SIG-M5 treated with dmso at 0.1 percent for 504 hours (cell line): ENCODE measurements at regions not wholly inside any gene's neighbourhood (a gene's known extent, or its start where the extent isn't known, plus 50 kb on each side); places are given as distances from the start of the nearest gene placed in this dataset.

ENCODE experiments used
- DNase-seq: peaks from one replicate; lab custom pipeline; 2025; ENCODE audit not compliant: unreplicated experiment; lab: John Stamatoyannopoulos, UW

DNA sequence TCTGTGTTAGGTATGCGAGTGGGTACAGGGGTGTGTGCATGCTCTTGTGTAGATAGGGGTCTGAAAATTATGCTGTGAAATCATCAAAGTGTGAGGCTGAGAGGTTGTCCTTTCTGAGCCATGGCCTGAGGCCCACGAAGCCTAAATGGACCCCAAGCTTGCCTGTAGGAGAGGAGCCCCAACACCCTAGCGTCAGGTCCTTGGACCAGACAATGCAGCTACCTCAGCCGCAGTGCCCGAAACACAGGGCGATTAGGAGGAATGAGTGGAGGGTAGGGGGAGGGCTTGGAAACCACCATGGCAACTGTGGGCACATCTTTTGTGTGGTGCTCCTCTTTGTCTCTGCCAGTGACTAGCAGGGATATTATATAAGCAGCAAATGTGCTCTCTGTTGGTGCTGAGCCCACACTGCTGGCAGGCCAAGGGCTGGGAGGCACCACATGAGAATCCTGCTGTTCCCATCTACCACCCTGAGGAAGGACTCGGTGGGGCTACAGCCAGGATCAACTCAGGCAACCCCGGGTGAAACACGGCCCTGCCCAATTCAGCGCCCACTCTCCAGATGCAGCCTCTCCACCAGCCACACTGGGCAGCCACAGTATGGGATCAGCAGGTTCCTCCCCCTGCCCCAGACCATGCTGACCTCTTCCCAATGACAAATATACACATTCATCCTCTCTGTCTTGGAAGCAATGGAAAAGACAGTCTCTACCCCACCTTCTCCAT is 84.6 kb upstream of the FSTL4 start:
- DNase-seq: no peak

DNA sequence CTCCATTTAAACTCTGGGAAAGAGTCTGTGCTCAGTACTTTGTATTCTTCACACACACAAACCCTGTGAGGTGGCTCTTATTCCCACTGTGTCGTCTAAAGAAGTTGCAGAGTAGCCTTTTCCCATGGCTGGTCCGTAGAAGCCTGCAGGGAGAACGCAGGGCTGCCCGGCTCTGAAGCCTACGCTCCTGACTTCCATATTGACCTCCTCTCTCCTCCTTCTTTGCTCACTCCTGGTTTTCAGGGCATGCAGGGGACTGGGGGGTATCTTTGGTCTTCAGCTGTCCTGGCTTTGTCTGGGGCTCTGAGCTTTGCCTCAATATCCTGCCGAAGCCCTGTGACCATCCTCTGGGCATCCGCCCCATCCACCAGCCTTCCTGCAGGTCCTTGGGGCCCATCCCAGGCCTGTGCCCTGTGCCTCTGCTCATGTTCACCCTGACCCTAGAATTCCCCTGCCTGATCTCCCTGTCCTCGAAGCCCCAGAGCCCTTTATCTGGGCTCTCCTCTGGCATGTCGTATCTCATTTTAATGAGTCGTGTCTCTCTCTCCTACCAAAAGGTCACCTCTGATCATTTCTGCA is 83.8 kb upstream of the FSTL4 start:
- DNase-seq: no peak

DNA sequence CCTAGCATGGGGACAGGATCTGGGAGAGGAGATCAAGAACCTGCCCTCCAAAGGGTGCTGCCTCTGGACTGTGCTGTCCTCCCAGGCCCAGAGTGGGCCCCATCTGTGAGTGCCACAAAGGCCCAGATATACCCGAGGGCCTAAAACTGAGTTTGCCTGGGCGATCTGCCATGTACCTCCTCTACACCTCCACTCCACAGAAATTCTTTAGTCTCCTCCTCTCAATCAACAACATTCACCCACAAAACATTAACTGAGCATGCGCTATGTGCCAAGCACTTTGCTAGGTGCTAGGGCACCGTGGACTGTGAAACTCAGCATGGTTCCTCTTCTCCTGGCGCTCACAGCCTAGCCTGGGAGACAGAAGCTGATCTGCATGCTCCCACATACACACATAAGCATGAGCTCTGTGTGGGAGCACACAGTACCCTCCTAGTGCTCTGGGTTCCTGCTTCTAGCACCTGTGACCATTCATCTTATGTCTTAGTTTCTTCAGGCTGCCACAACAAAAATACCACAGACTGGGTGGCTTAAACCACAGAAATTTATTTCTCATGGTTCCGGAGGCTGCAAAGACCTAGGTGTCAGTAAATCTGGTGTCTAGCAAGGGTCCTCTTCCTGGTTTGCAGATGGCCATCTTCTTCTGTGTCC is 82.0 kb upstream of the FSTL4 start:
- DNase-seq: no peak

DNA sequence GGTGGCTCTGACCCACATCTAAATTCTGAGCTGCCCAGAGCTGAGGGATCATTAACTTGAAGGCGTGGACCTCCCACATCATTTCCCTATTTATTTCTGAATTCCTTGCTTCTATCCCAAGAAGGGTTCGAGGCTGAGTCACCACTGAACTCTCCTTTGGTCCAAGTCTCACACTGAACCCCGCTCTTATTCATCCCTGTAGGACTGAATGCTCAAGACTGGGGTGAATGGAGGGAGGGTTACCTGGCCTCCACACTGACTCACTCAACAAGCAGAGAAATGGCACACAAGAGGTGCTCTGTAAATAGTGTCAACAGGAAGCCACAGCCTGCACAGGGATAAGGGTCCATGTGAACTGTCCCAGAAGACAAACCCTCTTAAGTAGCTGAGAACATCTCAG is 79.1 kb upstream of the FSTL4 start:
- DNase-seq: no peak

DNA sequence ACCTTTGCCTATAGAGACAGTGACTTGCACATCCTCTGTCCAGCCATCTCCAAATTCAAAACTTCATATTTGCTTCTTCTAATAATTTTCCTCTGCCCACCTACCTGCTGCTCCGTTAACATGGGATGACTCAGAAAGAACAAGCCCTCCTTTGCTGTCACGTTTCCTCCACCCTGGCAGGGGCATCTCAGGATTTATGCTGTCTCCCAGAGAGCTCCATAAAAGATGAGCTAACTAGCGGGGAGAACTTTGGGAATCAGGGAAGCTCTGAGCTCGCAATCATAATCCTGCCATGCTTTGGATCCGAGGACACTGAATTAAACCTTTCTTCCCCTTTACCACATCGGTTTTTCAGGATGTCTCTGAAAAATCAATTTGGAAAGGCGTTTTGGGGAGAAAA is 78.4 kb upstream of the FSTL4 start:
- no peak for DNase-seq

DNA sequence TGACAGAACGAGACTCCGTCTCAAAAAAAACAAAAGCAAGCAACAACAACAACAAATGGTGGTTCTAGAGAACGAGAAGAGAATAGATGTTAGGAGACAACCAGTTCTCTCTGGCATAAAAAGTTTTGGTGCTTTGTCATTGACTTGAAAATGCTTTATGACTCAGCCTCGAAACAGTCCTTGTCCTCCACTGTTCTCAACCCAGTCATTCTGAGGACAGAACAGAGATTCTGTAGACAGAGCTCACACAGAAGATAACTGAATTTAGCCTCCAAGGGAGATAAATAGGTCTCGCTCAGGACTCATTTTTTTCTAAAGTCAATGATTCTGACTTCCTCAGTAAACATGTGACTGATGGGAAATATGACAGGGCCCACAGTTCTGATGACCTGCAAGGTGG is 76.0 kb upstream of the FSTL4 start:
- no peak for DNase-seq

DNA sequence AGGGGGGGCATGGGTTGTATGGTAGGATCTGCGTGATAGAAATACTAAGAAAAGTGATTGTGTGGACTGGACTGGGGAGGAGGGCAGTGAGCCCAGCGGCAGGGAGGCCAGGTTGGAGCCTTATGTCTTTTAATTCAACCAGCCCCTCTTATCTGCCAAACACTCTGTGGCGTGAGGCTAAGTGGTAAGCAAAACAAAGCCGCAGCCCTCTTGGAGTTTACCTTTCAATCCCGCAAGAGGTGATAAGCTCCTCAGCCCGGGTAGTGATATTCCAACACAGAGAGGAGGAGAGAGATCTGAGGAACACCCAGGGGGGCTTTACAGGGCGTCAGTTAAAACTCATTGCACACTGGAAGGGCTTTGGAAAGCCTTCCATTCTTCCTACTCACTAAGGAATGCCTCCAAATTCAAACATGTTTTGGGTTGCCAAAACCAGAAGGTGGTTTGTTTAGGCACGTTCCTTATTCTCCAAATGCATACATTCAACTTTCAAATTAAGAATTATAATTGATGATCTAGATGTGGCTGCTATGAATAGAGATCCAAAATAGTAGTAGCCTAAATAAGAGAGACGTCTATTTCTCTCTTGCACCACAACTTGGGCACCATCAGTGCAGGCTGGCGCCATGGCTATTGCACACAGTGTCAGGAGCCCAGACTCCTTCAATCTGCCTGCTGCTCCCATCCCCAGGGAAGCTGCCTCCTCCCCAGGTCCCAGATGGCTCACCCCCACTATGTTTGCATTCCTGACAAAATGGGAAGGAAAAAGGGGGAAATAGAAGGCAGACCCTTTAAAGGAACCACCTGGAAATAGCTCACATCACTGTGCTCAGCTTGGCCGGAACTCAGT is 75.1 kb upstream of the FSTL4 start:
- no peak for DNase-seq

DNA sequence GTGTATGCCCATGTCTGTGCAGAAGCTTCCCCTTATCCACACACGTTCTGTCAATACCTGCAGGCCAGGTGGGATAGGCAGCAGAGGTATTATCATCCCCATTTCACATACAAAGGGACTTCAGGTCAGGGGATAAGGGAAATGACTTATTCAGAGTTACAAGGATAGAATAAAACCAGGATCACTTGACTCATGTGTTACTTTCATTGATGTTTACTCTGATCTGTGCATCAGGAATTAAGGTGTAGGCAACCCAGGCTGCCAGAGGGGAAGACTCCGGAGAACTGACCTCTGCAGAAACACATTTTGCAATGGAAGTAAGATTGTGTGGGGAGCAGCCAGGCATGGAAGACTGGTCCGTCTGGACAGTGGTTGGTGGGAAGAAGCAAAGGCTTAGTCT is 74.2 kb upstream of the FSTL4 start:
- no peak for DNase-seq

DNA sequence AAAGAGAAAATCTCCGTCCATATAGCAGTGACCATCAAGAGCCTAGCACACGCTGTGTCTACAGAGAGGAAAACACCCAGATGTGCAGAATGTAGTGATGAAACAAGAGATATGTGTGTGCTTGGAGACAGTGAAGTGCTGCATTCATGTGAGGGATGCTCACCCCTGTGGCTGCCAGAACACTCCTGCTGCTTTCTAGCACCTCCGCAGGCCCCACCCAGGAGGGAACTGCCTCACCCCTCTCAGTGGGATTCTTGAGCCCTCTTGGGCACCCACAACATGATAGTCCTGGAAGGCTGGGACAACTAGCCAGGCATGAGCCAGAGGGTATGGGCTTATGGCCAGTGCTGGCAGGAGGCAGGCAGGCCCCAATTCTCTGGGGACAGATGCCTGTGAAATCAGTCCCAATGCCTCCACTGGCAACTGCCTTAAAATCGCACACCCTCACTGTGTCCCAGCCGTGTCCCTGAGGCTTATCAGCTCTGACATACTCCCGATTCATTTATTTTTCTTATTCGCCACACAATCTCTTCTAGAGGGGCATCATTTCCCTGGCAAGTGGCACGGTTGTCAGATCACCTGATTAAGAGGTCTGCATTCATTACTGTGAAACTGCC is 73.2 kb upstream of the FSTL4 start:
- no peak for DNase-seq

DNA sequence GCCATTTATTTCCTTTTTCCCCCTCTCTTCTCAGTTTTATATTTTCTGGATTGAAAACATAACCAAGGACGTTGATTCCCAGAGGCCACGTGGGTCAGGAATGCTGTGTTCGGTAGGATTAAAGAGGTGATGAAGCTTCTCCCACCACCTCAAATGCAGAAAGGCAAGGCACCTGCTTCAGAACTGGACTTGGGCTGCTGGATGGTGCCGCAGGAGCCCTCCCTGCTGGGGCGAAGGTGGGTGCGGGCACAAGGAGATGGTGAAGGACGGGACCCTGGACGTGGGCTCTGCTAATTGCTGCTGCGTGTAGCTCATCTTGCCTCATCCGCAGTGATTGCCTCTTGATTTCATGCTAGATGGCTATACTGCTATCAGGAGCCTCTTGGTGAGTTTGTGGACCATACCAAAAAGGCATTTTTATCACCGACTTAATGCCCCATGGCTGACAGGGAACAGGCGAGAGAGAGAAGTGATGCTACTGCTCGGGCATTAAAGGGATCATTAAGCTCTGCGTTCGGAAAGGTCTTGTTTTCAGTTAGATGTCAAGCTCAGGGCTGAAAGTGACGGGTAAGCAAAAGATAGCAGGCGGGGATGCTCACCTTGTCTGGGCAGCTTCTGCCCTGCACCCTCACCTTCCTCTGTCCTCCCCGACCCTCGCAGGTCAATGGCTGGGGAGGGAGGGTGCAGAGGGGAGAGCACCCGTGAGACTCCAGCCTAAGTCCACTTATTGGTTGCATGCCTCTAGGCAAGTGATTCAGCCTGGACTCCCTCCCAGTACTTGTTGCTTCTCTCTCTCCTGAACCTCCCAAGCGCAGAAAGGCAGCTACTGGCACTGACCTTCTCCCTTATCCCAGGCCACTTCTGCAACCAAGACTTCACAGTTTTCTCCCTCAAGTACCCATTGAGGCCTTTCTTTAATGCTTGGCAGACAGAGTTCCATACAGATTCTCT is 71.6 kb upstream of the FSTL4 start:
- DNase-seq: no peak

DNA sequence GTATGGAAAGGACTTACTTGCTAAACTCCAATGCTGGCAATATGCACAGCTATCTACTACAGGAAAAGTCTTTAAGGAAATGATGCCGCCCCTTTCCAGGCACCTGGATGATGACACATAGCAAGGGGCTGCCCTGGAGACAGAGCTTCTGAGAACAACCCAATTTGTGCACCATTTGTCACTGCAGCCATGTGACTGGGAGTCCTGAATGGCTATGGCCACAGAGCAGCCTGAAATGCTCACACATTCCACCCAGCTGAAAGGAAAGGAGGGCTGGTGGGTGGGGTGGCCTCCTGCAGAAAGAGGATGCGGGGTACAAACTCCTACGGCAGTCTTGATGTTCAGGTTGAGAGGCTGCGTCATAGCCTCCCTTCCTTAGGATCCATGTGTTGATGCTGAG is 70.1 kb upstream of the FSTL4 start:
- no peak for DNase-seq

DNA sequence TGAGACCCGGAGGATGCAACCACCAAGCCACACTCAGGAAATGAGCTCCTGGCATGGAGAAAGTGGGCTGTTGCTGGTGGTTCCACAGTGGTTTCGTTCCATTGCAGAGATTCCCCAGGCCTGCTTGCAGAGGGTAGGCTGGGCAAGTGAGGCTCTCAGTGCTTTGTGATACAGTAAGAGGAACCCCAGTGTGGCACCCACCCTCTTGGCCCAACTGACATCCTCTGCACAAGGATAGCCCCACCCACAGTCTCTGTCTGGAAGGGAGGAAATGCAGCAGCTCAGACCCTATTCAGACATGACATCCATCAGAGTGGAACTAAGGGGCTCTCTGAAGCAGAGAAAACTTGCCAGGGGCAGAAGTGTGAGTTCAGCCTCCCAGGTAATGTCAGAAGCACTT is 69.6 kb upstream of the FSTL4 start:
- no peak for DNase-seq

DNA sequence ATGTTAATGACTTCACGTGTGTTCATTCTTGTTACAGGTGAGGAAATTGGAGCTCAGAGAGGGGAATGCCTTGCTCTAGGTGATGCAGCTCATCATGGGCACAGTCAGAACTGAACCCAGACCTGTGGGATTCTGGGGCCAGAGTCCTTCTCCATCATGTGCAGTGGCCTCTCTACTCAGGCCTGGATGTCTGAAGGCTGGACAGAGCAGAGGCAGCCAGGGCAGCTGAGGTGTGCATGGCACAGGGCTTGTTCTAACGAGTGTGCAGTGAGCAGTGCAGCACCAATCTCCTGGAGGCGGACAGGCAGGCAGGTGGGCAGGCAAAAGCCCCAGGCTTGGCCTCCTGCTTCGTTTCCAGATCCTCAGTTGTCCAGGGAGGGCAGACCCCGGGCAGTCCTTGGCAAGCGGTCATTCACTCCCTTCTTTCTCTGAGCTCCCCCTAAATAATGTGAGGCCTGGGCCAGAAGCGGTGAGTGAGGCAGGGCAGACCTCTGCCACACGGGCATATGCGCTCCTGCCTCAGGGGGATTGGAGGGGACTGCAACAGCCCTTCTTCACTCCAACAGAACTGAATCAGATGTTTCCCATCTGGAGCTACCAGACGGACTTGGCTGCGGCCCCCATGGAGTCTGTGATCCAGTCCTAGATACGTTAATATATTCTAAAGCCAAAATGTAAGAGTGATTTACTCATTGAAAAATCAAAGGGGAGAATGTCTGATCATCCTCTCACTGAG is 68.7 kb upstream of the FSTL4 start:
- DNase-seq: no peak

DNA sequence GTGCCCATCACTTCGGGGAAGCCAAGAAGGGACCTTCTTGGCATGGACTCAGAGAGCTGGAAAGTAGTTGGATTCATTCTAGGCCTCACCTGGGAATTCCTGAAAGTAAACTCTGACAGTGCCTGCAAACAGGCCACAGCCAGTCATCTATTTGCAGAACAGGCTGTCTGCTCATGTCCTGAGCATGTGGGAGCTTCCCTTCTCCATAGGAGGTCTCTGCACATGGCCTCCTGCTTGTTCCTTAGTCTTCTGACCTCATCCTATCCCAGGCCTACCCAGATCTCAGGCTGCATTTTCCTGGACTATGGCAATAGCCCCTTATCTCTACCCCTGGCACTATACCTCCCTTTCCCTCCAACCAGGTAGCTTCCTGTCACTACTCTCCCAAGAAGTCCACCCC is 67.2 kb upstream of the FSTL4 start:
- DNase-seq: no peak

DNA sequence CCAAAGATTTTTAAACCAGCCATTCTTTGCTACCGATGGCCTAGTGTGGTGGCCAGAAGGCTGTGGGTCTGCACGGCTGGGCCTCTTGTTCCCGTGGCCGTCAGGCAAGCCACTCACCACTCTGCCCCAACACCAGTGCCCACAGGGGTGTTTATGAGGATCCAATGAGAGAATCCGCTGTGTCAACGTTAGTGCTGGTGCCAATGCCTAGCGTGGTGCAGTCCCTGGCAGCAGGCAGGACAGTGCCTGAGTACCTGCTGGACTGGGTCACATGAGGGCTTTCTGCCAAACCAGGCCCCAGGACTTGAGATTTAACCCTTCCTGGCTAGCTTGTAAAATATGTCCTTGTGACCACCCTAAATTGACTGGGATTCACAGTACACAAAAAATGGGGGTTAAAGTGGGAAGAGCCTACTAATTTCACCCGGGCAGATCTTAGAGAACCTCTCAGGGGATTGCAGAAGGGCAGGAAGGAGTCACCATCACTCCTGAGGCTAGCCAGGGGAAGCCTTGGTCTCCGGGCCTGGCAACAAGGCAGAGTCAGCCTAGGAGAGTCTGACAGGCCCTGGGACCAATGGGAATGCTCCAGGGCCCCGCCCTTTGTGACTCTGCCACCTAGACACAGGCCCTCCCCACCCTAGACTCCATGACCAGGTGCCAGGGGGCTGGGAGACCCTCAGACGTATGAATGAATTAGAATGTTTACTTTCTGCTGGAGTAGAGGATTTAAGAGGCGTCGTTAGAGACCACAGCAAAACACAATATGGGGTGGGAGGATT is 63.2 kb upstream of the FSTL4 start:
- no peak for DNase-seq

DNA sequence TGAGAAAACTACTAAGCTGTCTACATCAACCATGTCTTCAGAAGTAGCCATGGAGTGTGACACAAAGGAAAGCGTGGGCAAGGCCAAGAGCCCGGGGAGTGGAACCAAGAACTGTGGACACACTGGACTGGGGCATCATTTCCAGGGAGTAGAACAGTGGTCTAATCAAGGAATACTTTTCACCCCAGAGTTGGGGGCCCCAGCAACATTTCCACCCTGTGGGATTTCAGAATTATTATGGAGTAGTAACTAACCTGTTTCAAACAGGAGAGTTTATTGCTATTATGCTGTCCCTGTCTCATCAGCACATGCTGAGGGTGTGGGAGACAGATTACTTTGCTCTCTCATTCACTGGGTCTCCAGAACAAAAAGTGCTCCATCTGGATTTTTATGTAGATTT is 58.0 kb upstream of the FSTL4 start:
- no peak for DNase-seq

DNA sequence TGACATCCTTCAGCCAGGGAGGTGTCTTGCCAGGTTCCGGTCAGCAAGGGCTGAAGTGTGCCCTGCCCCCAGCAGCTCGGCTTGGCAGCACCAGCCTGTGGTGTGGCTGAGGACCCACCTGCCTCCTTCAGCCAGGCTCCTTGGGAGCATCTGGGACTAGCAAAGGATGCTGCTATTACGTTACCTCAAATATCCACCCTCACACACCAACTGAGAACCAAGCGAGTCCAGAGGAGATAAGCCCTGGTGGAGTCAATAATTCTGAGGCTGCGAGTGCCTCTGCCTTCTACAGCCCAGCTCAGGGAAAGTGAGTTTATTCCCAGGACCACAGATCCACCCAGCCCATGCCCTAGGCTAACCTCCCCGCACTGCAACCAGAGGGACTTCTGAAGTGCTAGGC is 57.1 kb upstream of the FSTL4 start:
- no peak for DNase-seq

DNA sequence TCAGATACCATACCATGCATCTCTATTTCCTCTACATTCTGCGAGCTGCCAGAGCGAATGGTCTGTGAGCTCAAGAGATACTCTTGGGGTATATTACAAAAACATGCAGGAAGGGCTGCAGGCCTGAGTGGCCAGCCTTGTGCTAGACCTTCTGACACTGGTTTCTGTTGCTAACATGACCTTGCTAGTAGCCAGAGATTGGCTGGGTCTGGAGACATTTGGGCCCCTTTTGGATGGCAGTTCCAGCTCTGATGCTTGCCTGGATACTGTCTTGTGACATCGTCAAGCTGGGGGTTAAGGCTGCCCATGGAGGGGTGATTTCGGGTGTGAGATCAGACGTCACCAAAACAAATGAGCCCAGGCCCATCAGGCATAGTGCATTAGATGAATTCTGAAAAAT is 56.1 kb upstream of the FSTL4 start:
- DNase-seq: no peak

DNA sequence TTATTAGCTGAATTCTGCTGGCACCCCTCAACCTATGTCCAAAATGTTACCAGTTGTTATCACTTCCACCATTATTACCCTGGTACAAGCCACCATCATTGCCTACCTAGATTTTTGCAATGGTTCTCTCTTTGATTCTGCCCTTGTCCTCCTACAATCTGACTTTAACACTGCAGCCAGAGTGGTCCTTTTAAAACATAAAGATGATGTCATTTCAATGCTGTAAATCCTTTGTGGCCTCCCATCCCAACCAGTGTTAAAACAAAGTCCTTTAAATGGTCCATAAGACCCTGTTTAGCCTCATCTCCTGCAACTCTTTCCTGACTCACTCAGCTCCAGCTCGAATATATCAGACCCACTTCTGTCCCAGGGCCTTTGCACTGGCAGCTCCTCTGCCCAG is 54.9 kb upstream of the FSTL4 start:
- DNase-seq: no peak
